Lung (tissue), 11 donors: ENCODE measurements at regions not wholly inside any gene's neighbourhood (a gene's known extent, or its start where the extent isn't known, plus 50 kb on each side); places are given as distances from the start of the nearest gene placed in this dataset.

ENCODE experiments used
- ATAC-seq: fragments of 200-7000 bp; cut with Tn5 transposase; one replicate; pipeline ENCODE4 v1.9.1; 2020; ENCODE audit warnings: moderate number of reproducible peaks; ENCODE audit not compliant: insufficient read depth, low FRiP score
- DNase-seq, 3 donors: peaks; one replicate each; pipeline ENCODE4 v3.0.0-alpha.2; 2013 to 2017
- H3K27ac ChIP-seq, 2 donors: one replicate each; pipeline ENCODE4 v1.5.1; 2013; ENCODE audit warnings: mild to moderate bottlenecking in 2 of 2, moderate library complexity in 2 of 2, control low read depth in 1 of 2, inconsistent platforms in 1 of 2, low read depth in 1 of 2, low read length in 1 of 2
- H3K27me3 ChIP-seq, 3 donors: one replicate each; pipeline ENCODE4 v1.5.1; 2013; ENCODE audit warnings: low read length in 2 of 3; ENCODE audit not compliant: control insufficient read depth in 3 of 3, insufficient read depth in 3 of 3
- H3K36me3 ChIP-seq, 4 donors: one replicate each; pipeline ENCODE4 v1.5.1; 2013; ENCODE audit warnings: low read length in 4 of 4, mild to moderate bottlenecking in 1 of 4, moderate library complexity in 1 of 4; ENCODE audit not compliant: control insufficient read depth in 4 of 4, insufficient read depth in 4 of 4
- H3K4me1 ChIP-seq, 5 donors: one replicate each; pipeline ENCODE4 v1.5.1; 2013; ENCODE audit warnings: low read length in 5 of 5, mild to moderate bottlenecking in 2 of 5, moderate library complexity in 1 of 5; ENCODE audit not compliant: control insufficient read depth in 5 of 5, insufficient read depth in 5 of 5
- H3K4me3 ChIP-seq: one replicate; pipeline ENCODE4 v1.5.1; 2013; ENCODE audit warnings: mild to moderate bottlenecking, control low read depth, moderate library complexity
- H3K9ac ChIP-seq, 2 donors: one replicate each; pipeline ENCODE4 v1.5.1; 2013; ENCODE audit warnings: low read length in 2 of 2, control low read depth in 1 of 2; ENCODE audit not compliant: insufficient read depth in 1 of 2
- H3K9me3 ChIP-seq, 4 donors: one replicate each; pipeline ENCODE4 v1.5.1; 2013; ENCODE audit warnings: low read length in 3 of 4, mild to moderate bottlenecking in 1 of 4, moderate library complexity in 1 of 4; ENCODE audit not compliant: control insufficient read depth in 4 of 4, insufficient read depth in 3 of 4
- WGBS, 2 donors: extraction: QIAGEN DNeasy Blood & Tissue Kit; methylation state at CpG; one replicate each; pipeline ENCODE4 v1.1.7; 2013; 5-methylcytosine and 5-hydroxymethylcytosine counted together
- TF ChIP-seq, protein P1 (sequence below): IDR thresholded peaks from 2 replicates; pipeline ENCODE4 v1.5.1; 2012; ENCODE audit warnings: mild to moderate bottlenecking; ENCODE audit errors: control extremely low read depth, extremely low read depth
- donor health status: control.
- donor health status: control.
- donor health status: Bipolar disorder and iron deficiency.
- donor health status: healthy.
- donor health status: DM: yes; HTN: yes; CAD: no.

DNA sequence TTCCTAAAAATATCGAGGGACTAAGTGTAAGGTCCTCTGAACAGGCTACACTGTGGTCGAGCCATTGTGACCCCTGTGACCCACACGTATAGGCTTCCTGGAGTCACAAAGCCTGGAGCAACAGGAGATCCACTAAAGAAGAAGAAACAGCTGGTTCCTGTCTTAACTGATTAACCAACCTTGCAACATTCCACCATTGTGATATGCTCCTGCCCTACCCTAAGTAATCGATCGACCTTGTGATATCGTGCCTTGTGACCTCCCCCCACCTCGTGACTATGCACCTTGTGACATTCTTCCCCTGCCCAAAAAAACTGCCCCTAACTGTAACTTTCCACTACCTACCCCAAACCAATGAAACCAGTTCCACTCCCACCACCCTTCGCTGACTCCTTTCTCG lies 304.6 kb upstream of the FAM78B start:
- H3K27me3 ChIP-seq = no peaks in the 10 kb centered on the region
- H3K9ac ChIP-seq = no peak overlapping the region
- TF ChIP-seq, protein P1, sequence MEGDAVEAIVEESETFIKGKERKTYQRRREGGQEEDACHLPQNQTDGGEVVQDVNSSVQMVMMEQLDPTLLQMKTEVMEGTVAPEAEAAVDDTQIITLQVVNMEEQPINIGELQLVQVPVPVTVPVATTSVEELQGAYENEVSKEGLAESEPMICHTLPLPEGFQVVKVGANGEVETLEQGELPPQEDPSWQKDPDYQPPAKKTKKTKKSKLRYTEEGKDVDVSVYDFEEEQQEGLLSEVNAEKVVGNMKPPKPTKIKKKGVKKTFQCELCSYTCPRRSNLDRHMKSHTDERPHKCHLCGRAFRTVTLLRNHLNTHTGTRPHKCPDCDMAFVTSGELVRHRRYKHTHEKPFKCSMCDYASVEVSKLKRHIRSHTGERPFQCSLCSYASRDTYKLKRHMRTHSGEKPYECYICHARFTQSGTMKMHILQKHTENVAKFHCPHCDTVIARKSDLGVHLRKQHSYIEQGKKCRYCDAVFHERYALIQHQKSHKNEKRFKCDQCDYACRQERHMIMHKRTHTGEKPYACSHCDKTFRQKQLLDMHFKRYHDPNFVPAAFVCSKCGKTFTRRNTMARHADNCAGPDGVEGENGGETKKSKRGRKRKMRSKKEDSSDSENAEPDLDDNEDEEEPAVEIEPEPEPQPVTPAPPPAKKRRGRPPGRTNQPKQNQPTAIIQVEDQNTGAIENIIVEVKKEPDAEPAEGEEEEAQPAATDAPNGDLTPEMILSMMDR = no peak
- no peak for ATAC-seq
- 56 to 70% methylated on average over 9 of the region's 9 CpGs for WGBS, 2 donors
- no peak overlapping the region for H3K27ac ChIP-seq
- H3K36me3 ChIP-seq = no peaks in the 10 kb centered on the region
- no peak for DNase-seq
- H3K4me3 ChIP-seq = no peak overlapping the region
- H3K9me3 ChIP-seq = peaks cover 0 to 4% (median 0%) of the 10 kb centered on the region in 4 donors
- no peaks in the 10 kb centered on the region for H3K4me1 ChIP-seq

DNA sequence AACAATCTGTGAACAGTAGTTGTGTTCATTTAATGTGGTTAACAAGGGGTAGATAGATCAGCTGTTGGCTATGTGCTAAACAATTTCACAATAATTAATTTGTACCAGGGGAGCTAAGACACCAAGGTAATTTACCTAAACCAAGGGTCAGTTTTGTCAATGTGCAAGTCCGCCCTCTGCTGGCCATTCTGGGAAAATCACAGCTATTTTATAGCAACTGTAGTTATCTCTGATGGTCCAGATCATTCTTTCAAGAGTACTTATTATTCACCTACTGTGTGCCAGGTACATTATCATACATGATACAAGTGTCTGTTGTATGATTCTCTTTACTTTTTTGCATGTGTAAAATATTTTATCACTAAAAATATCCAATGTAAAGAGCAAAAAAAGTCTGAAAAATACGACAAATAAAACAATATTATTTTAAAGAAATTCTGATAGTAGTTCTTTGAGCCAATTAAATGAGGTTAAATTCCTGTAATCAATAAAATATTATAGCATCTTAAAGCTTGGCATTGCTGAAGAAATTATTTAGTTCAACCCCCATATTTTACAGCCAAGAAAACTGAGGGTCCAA lies 312.3 kb upstream of the FAM78B start:
- Histone ChIP-seq H3K4me3 (no peak overlapping the region), H3K4me1 (no peaks in the 10 kb centered on the region), H3K9ac (no peak overlapping the region), H3K27me3 (no peaks in the 10 kb centered on the region), H3K27ac (no peak overlapping the region), H3K36me3 (no peaks in the 10 kb centered on the region), H3K9me3 (no peaks in the 10 kb centered on the region)
- 46 to 48% methylated on average over 2 of the region's 2 CpGs for WGBS, 2 donors
- DNase-seq (peak; percentile 17 to 30 (median 18)), ATAC-seq (no peak)
- TF ChIP-seq, protein P1 = peak; percentile 56

DNA sequence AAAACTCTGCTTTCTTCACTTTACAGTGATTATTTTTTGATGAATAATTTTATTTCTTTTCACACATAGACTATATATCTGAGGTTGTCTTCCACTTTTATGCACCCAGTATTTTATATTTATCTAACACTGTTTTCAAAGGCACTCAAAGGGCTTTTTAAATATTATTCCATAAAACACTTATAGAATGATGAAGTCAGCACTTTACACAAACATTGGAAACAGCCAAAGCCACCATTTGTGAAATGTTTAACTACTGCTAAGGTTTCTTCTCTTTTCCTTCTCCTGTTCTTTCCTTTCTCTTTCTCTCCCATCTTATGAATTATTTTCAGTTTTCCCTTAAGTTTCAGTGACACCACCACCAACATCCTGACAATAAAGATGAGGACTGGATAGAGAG lies 317.7 kb upstream of the FAM78B start:
- TF ChIP-seq, protein P1 = no peak
- no peak overlapping the region for H3K4me3 ChIP-seq
- no peaks in the 10 kb centered on the region for H3K27me3 ChIP-seq
- H3K4me1 ChIP-seq = peaks cover 0 to 4% (median 0%) of the 10 kb centered on the region in 5 donors
- H3K27ac ChIP-seq = no peak overlapping the region
- H3K9ac ChIP-seq = no peak overlapping the region
- peaks cover 0 to 2% (median 0%) of the 10 kb centered on the region in 4 donors for H3K9me3 ChIP-seq
- H3K36me3 ChIP-seq = no peaks in the 10 kb centered on the region
- ATAC-seq = no peak
- DNase-seq = no peak

DNA sequence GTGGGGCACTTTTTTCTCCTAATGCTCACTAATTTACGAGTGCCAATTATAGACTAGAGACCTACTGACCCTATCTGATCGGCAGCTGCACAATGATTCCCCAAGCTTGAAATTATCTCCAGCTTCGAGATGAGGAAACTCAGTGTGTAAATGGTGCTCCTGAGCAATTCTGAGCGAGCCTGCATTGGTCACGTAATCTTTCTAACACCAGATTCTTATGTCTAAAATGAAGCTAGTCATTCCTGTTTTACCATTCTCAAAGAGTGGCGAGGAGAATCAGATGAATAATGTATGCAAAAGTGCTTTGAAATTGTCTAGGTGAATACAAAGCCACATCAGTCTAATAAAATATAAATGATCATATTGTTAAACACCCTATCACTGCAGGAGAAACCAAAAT lies 318.1 kb upstream of the FAM78B start:
- DNase-seq (no peak), ATAC-seq (no peak)
- peaks cover 0 to 2% (median 0%) of the 10 kb centered on the region in 4 donors for H3K9me3 ChIP-seq
- H3K27ac ChIP-seq = no peak overlapping the region
- H3K27me3 ChIP-seq = no peaks in the 10 kb centered on the region
- no peaks in the 10 kb centered on the region for H3K36me3 ChIP-seq
- 67 to 78% methylated on average over 6 of the region's 6 CpGs for whole genome bisulfite sequencing, 2 donors
- no peak overlapping the region for H3K9ac ChIP-seq
- peaks cover 0 to 4% (median 0%) of the 10 kb centered on the region in 5 donors for H3K4me1 ChIP-seq
- TF ChIP-seq, protein P1 = no peak
- no peak overlapping the region for H3K4me3 ChIP-seq
